ENCODE measurements at regions not wholly inside any gene's neighbourhood (a gene's known extent, or its start where the extent isn't known, plus 50 kb on each side); places are given as distances from the start of the nearest gene placed in this dataset.

GRCh38 chr2:157984866-157985265 lies 108.7 kb upstream of the ACVR1 start:
- H3K4me3 ChIP-seq = no peak overlapping the region
- no peaks in the 10 kb centered on the region for H3K4me1 ChIP-seq
- H3K27ac ChIP-seq = no peak overlapping the region
- H3K36me3 ChIP-seq = no peaks in the 10 kb centered on the region
- H3K27me3 ChIP-seq = no peaks in the 10 kb centered on the region
- no peak for DNase-seq
- H3K9me3 ChIP-seq (replicated peaks) = no peaks in the 10 kb centered on the region

GRCh38 chr2:157980020-157980419 lies 103.9 kb upstream of the ACVR1 start:
- no peaks in the 10 kb centered on the region for H3K27me3 ChIP-seq
- no peak overlapping the region for H3K27ac ChIP-seq
- H3K36me3 ChIP-seq = no peaks in the 10 kb centered on the region
- DNase-seq = no peak
- H3K4me1 ChIP-seq = no peaks in the 10 kb centered on the region
- no peak overlapping the region for H3K4me3 ChIP-seq
- H3K9me3 ChIP-seq (replicated peaks) = no peaks in the 10 kb centered on the region

GRCh38 chr2:157971702-157972101 lies 95.6 kb upstream of the ACVR1 start:
- no peak overlapping the region; the same call in 1 of the 2 replicates for H3K27ac ChIP-seq
- H3K4me1 ChIP-seq = peaks cover 4% of the 10 kb centered on the region
- H3K9me3 ChIP-seq (replicated peaks) = no peaks in the 10 kb centered on the region
- peak; percentile 62 to 70 for DNase-seq
- no peak overlapping the region for H3K4me3 ChIP-seq
- no peaks in the 10 kb centered on the region for H3K27me3 ChIP-seq
- no peaks in the 10 kb centered on the region for H3K36me3 ChIP-seq

GRCh38 chr2:157967856-157968255 lies 91.7 kb upstream of the ACVR1 start:
- no peaks in the 10 kb centered on the region for H3K36me3 ChIP-seq
- no peak overlapping the region for H3K4me3 ChIP-seq
- H3K27me3 ChIP-seq = no peaks in the 10 kb centered on the region
- no peak for DNase-seq
- no peak overlapping the region for H3K27ac ChIP-seq
- peaks cover 4% of the 10 kb centered on the region for H3K4me1 ChIP-seq
- H3K9me3 ChIP-seq (replicated peaks) = no peaks in the 10 kb centered on the region

DNA sequence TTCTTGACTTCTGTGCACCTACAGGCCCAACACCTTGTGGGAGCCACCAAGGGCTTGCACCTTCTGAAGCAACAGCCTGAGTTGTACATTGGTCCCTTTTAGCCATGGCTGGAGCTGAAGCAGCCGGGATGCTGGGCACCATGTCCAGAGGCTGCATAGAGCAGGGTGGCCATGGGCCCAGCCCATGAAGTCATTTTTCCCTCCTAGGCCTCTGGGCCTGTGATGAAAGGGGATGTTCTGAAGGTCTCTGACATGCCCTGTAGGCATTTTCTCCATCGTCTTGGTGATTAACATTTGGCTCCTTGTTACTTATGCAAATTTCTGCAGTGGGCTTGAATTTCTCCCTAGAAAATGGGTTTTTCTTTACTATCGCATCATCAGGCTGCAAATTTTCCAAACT lies 83.1 kb upstream of the ACVR1 start:
- H3K4me3 ChIP-seq = no peak overlapping the region
- no peaks in the 10 kb centered on the region for H3K27me3 ChIP-seq
- no peaks in the 10 kb centered on the region for H3K36me3 ChIP-seq
- DNase-seq = no peak
- H3K9me3 ChIP-seq (replicated peaks) = no peaks in the 10 kb centered on the region
- H3K4me1 ChIP-seq = no peaks in the 10 kb centered on the region
- H3K27ac ChIP-seq = no peak overlapping the region

DNA sequence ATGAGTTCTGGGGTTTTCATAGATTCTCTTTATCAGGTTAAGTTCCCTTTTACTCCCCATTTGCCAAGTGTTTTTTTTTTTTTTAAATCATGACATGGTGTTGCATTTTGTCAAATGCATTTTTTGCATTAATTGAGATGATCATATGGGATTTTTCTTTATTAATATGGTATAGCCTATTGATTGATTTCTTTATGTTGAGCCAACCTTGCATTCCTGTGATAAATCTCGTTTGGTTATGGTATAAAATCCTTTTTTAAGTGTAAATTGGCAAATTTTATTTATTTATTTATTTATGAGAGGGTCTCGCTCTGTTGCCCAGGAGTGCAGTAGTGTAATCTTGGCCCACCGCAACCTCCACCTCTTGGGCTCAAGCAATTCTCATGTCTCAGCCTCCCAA lies 81.5 kb upstream of the ACVR1 start:
- no peaks in the 10 kb centered on the region for H3K27me3 ChIP-seq

GRCh38 chr2:157952558-157952957 lies 76.4 kb upstream of the ACVR1 start:
- Histone ChIP-seq H3K9me3 (replicated peaks) (no peaks in the 10 kb centered on the region), H3K36me3 (no peaks in the 10 kb centered on the region), H3K4me3 (no peak overlapping the region), H3K27me3 (no peaks in the 10 kb centered on the region), H3K4me1 (no peaks in the 10 kb centered on the region), H3K27ac (no peak overlapping the region)
- DNase-seq = no peak

More for the DNA sequence above, 81.5 kb upstream of the ACVR1 start:
- Histone ChIP-seq H3K4me1 (no peaks in the 10 kb centered on the region), H3K9me3 (replicated peaks) (no peaks in the 10 kb centered on the region), H3K4me3 (no peak overlapping the region), H3K36me3 (no peaks in the 10 kb centered on the region), H3K27ac (no peak overlapping the region)
- no peak for DNase-seq

- Histone ChIP-seq H3K27me3 (no peaks in the 10 kb centered on the region), H3K9me3 (replicated peaks) (no peaks in the 10 kb centered on the region), H3K4me1 (no peaks in the 10 kb centered on the region), H3K27ac (no peak overlapping the region), H3K36me3 (no peaks in the 10 kb centered on the region), H3K4me3 (no peak overlapping the region)
- DNase-seq = no peak
These were observed 72.7 kb upstream of the ACVR1 start for GRCh38 chr2:157948856-157949255.

GRCh38 chr2:157946919-157947557 lies 70.9 kb upstream of the ACVR1 start:
- DNase-seq = no peak

DNA sequence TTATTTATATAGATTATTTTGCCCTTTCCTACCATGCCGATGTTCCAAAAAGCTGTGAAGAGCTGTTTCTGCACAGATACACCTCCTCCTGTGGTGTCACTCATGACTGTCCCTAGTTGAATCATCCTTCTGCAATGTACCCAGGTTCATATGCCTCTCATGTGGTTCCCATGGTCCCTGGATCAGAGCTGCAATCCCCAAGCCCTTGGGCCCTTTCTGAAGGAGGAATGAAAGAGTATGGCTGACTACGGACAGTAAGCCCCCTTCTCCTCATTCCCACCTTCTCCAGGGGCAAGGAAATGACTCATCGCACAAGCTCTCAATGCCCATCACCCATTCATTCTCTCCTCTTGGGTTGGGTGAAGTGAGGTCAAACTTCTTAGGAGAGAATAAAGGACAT lies 63.9 kb upstream of the ACVR1 start:
- no peaks in the 10 kb centered on the region for H3K9me3 ChIP-seq (replicated peaks)

More at GRCh38 chr2:157946919-157947557, 70.9 kb upstream of the ACVR1 start:
- Histone ChIP-seq H3K9me3 (replicated peaks) (no peaks in the 10 kb centered on the region), H3K4me1 (no peaks in the 10 kb centered on the region), H3K36me3 (no peaks in the 10 kb centered on the region), H3K4me3 (no peak overlapping the region), H3K27ac (no peak overlapping the region), H3K27me3 (no peaks in the 10 kb centered on the region)

GRCh38 chr2:157938556-157938955 lies 62.4 kb upstream of the ACVR1 start:
- peak; percentile 3 to 9 for DNase-seq
- no peaks in the 10 kb centered on the region for H3K9me3 ChIP-seq (replicated peaks)
- H3K4me1 ChIP-seq = no peaks in the 10 kb centered on the region
- H3K27ac ChIP-seq = no peak overlapping the region
- H3K27me3 ChIP-seq = no peaks in the 10 kb centered on the region
- no peak overlapping the region for H3K4me3 ChIP-seq
- no peaks in the 10 kb centered on the region for H3K36me3 ChIP-seq

More for the DNA sequence above, 63.9 kb upstream of the ACVR1 start:
- no peaks in the 10 kb centered on the region for H3K27me3 ChIP-seq
- no peaks in the 10 kb centered on the region for H3K36me3 ChIP-seq
- no peak for DNase-seq
- H3K4me1 ChIP-seq = no peaks in the 10 kb centered on the region
- no peak overlapping the region for H3K4me3 ChIP-seq
- no peak overlapping the region for H3K27ac ChIP-seq

DNA sequence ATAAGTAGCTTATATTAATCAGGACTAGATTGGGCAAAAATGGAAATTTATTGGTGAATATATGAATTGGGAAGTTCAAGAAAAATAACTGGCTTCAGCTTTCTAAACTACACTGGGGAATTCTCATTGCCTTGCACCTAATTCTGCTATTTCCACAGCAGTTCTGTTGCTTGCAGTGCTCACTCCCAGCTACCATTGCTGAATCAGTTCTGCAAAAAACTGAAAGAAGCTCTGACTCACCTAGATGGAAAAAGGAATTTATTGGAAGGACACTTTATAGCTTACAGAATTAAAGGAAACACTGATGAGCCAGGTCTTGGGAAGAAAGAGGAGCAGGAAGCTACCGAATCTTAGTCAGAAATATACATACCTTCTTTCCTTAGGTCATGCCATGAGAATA lies 60.3 kb upstream of the ACVR1 start:
- Histone ChIP-seq H3K27me3 (no peaks in the 10 kb centered on the region), H3K36me3 (no peaks in the 10 kb centered on the region), H3K27ac (no peak overlapping the region), H3K4me1 (no peaks in the 10 kb centered on the region), H3K9me3 (replicated peaks) (no peaks in the 10 kb centered on the region), H3K4me3 (no peak overlapping the region)
- DNase-seq = no peak

DNA sequence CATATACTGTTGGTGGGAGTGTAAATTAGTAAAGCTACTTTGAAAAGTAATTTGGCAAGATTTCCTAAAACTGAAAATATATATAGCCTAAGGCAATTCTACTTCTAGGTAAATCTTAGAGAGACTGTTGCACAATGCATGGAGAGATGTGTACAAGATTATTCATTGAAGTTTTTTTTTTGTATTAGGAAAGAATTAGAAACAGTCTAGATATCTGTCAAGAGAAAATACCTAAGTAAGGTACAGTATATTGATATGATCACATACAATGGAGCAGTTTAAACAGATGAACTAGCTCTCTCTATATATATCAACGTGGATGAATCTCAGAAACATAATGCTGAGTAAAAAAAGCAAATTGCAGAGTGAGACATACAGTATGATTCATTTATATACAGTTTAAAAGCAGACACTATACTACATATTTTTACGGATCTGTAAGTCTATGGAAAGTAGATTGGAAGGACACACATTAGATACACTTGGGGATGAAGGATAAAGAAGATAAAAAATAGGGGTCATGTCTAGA lies 59.3 kb upstream of the ACVR1 start:
- Histone ChIP-seq H3K9me3 (replicated peaks) (no peaks in the 10 kb centered on the region), H3K27me3 (no peaks in the 10 kb centered on the region), H3K36me3 (no peaks in the 10 kb centered on the region), H3K4me3 (no peak overlapping the region), H3K4me1 (no peaks in the 10 kb centered on the region), H3K27ac (no peak overlapping the region)
- DNase-seq = no peak

DNA sequence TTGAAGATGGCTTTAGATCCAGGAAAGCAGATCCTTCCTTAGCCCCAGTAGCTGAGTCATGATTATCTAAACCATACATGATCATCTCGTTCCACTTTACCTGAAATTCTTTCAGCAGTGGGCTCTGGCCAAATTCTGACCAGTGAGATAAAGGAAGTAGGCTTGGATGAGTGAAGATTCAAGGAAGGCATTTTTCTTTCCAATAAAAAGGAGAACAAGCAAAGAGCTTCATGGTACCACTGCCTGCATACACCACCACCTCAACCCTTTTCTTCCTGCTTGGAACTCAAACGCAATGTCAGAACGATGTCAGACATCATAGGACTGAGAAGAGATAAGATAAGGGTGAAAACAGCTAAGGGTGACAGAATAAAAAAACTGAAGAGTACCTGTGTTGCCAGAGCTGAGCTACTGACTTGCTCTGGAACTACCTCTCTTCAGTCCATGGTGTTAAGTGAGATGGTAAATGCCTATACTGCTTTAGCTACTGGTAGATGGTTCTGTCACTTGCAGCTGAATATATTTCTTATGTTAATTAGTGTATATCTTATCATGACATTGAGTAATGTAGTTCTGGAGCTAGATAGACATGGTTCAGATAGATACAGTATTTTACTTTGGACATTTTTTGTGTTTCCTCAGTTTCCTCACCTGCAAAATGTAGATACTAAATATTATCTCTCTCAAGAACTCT lies 58.7 kb upstream of the ACVR1 start:
- no peaks in the 10 kb centered on the region for H3K4me1 ChIP-seq
- DNase-seq = no peak
- no peaks in the 10 kb centered on the region for H3K27me3 ChIP-seq
- no peak overlapping the region for H3K4me3 ChIP-seq
- no peak overlapping the region for H3K27ac ChIP-seq
- no peaks in the 10 kb centered on the region for H3K9me3 ChIP-seq (replicated peaks)
- no peaks in the 10 kb centered on the region for H3K36me3 ChIP-seq

DNA sequence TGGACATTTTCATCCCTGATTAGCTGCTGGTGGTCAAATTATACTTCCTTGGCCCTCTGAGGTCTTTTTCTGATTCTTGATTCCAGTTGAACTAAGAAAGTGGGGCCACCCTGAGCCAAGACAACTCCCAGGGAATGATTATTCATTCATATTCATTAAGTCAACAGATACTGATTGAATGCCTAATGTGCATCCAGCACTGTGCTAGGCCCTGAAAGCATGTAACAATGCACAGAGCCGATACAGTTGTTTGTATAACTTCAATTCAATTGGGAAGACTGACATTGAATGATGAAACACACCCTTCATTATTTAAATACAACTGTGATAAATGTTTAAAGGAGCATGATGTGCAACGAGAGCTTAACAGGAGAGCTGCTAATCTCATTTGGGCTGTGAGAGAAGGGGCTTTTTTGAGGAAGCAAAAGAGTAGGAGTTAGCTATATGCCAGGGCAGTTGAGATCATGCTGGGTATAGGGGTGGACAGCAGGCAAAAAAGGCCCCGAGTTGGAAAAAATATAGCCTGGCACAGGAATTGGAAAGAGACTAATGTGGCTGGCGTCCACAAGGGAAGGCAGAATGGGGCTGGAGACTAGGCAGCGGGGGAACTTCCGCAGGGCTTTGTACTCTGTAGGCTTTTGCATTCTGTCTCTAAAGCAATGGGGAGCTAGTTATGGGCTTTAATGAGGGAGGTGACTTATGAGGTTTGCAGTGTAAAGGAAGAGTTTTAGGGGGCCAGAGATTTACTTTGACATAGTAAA lies 57.2 kb upstream of the ACVR1 start:
- Histone ChIP-seq H3K27ac (no peak overlapping the region), H3K27me3 (no peaks in the 10 kb centered on the region)
- no peak for DNase-seq

More for the DNA sequence above, 57.2 kb upstream of the ACVR1 start:
- H3K4me1 ChIP-seq = no peaks in the 10 kb centered on the region
- H3K9me3 ChIP-seq (replicated peaks) = no peaks in the 10 kb centered on the region
- H3K36me3 ChIP-seq = no peaks in the 10 kb centered on the region
- no peak overlapping the region for H3K4me3 ChIP-seq
